ENCODE measurements at regions not wholly inside any gene's neighbourhood (a gene's known extent, or its start where the extent isn't known, plus 50 kb on each side); places are given as distances from the start of the nearest gene placed in this dataset.

- no peaks in the 10 kb centered on the region for H3K4me1 ChIP-seq (ENCODE audit: control insufficient read depth, insufficient read depth, low read length)
- no peak overlapping the region for H3K9ac ChIP-seq (ENCODE audit: low read depth, low read length)
Observed at GRCh38 chr10:117783698-117784395, 241.3 kb downstream of the EMX2 start.

DNA sequence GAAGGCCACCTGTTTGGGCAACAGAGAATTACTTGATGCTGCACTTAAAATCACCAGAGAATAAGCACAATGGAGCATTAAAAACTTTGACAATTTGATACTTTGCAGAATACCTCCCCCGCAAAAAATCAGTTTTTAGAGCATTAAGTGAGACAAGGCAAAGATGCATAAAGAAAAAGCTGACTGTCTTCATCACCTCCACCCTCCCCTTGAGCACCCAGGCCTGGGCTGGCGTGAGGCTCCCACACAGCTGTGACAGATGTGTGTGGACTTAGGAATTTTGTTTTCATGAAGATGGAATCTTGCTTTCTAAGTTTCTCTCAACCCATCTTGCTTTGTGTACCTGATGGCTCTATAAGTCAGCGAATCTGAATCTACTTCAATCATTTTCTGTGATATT lies 242.2 kb downstream of the EMX2 start:
- H3K4me2 ChIP-seq (ENCODE audit: low read length): no peak overlapping the region
- H3K4me3 ChIP-seq (ENCODE audit: low read length): no peak overlapping the region
- H3K9me3 ChIP-seq (replicated peaks; ENCODE audit: low read length): no peaks in the 10 kb centered on the region
- no peak overlapping the region for H3K9ac ChIP-seq (ENCODE audit: low read depth, low read length)
- no peaks in the 10 kb centered on the region for H3K27me3 ChIP-seq (ENCODE audit: control insufficient read depth, insufficient read depth, low read length)
- H3K36me3 ChIP-seq (ENCODE audit: insufficient read depth, low read length): no peaks in the 10 kb centered on the region
- no peaks in the 10 kb centered on the region for H3K4me1 ChIP-seq (ENCODE audit: control insufficient read depth, insufficient read depth, low read length)

More at GRCh38 chr10:117783698-117784395, 241.3 kb downstream of the EMX2 start:
- no peaks in the 10 kb centered on the region for H3K27me3 ChIP-seq (ENCODE audit: control insufficient read depth, insufficient read depth, low read length)
- H3K36me3 ChIP-seq (ENCODE audit: insufficient read depth, low read length): no peaks in the 10 kb centered on the region
- no peaks in the 10 kb centered on the region for H3K9me3 ChIP-seq (replicated peaks; ENCODE audit: low read length)
- H3K4me2 ChIP-seq (ENCODE audit: low read length): no peak overlapping the region
- no peak overlapping the region for H3K4me3 ChIP-seq (ENCODE audit: low read length)

- Histone ChIP-seq H3K36me3 (ENCODE audit: insufficient read depth, low read length) (no peaks in the 10 kb centered on the region), H3K27me3 (ENCODE audit: control insufficient read depth, insufficient read depth, low read length) (no peaks in the 10 kb centered on the region), H3K9ac (ENCODE audit: low read depth, low read length) (no peak overlapping the region), H3K9me3 (replicated peaks; ENCODE audit: low read length) (no peaks in the 10 kb centered on the region), H3K4me3 (ENCODE audit: low read length) (no peak overlapping the region), H3K4me1 (ENCODE audit: control insufficient read depth, insufficient read depth, low read length) (no peaks in the 10 kb centered on the region), H3K4me2 (ENCODE audit: low read length) (no peak overlapping the region)
Observed at GRCh38 chr10:117788911-117789310, 246.4 kb downstream of the EMX2 start.

DNA sequence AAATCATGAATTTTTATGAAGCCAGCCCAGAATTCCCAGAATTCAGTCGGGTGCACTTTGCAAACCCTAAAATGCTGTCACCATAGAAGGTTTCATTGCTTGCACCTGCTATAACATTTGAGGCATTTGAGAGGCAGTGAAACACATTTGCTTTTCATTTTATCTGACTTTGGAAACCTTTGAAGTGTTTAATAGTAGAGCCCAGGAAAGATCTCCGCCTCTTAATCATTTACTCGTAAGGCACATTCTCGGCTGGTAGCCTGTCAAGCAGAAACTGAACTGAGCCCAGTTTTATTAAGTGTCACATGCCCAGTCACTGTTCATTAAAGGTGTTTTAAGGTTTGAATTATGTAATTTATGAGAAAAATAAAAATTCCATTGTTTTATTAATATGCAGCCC lies 247.6 kb downstream of the EMX2 start:
- Histone ChIP-seq H3K27me3 (ENCODE audit: control insufficient read depth, insufficient read depth, low read length) (no peaks in the 10 kb centered on the region), H3K4me2 (ENCODE audit: low read length) (no peak overlapping the region), H3K36me3 (ENCODE audit: insufficient read depth, low read length) (no peaks in the 10 kb centered on the region), H3K4me3 (ENCODE audit: low read length) (no peak overlapping the region), H3K9me3 (replicated peaks; ENCODE audit: low read length) (no peaks in the 10 kb centered on the region), H3K4me1 (ENCODE audit: control insufficient read depth, insufficient read depth, low read length) (no peaks in the 10 kb centered on the region), H3K9ac (ENCODE audit: low read depth, low read length) (no peak overlapping the region)

DNA sequence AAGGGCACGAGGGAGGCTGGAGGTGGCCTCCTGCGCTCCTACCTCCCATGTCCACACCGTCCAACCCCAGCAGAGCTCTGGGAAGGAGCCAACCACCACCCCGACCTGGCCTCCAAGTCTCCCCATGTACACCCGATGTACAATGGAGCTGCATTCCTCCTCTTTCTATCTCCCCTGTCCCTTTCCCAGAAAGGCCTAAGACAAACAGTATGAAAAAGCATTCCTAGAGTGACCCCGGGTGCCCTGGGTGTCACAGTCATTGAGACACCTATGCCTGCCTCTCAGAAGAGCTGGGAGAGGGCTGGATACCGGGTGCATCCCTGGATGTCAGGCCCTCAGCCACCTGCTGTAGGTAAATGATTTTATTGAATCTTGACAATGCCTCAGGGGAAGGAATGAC lies 248.1 kb downstream of the EMX2 start:
- no peaks in the 10 kb centered on the region for H3K27me3 ChIP-seq (ENCODE audit: control insufficient read depth, insufficient read depth, low read length)
- no peaks in the 10 kb centered on the region for H3K36me3 ChIP-seq (ENCODE audit: insufficient read depth, low read length)
- H3K4me1 ChIP-seq (ENCODE audit: control insufficient read depth, insufficient read depth, low read length): no peaks in the 10 kb centered on the region
- no peak overlapping the region for H3K4me2 ChIP-seq (ENCODE audit: low read length)
- no peaks in the 10 kb centered on the region for H3K9me3 ChIP-seq (replicated peaks; ENCODE audit: low read length)
- H3K9ac ChIP-seq (ENCODE audit: low read depth, low read length): no peak overlapping the region
- no peak overlapping the region for H3K4me3 ChIP-seq (ENCODE audit: low read length)

- Histone ChIP-seq H3K9me3 (replicated peaks; ENCODE audit: low read length) (no peaks in the 10 kb centered on the region), H3K4me2 (ENCODE audit: low read length) (no peak overlapping the region), H3K36me3 (ENCODE audit: insufficient read depth, low read length) (no peaks in the 10 kb centered on the region), H3K4me1 (ENCODE audit: control insufficient read depth, insufficient read depth, low read length) (no peaks in the 10 kb centered on the region), H3K4me3 (ENCODE audit: low read length) (no peak overlapping the region), H3K27me3 (ENCODE audit: control insufficient read depth, insufficient read depth, low read length) (no peaks in the 10 kb centered on the region), H3K9ac (ENCODE audit: low read depth, low read length) (no peak overlapping the region)
Observed at GRCh38 chr10:117792214-117792613, 249.7 kb downstream of the EMX2 start.

DNA sequence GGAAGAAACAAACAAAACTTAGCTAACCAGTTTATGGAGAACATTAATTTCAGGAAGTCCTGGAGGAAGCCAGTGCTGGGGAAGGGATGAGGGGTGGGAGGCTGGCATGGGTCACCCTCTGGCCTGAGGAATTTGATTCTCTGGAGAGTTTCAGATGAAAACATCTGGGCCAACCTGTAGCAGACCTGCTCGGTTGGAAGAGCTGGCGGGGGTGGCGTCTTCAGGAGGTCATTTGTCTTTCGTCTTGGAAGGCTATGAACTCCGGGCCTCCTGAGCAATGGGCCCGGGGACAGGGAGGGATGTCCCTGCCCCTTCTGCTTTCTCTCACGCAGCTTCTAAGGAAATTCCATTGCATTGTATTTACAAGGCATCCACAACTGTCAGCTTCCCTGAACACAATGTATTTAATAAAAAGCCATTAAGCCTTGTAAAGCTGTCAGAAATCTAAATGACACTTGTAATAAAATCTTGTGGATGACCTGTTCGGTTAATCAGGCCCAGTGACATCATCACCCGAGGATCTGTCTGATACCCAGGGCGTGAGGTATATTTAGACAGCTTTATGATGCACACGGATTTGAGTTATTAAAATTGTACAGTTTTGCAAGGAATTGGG lies 250.5 kb downstream of the RAB11FIP2 start:
- Histone ChIP-seq H3K4me3 (ENCODE audit: low read length) (no peak overlapping the region), H3K9me3 (replicated peaks; ENCODE audit: low read length) (no peaks in the 10 kb centered on the region), H3K27me3 (ENCODE audit: control insufficient read depth, insufficient read depth, low read length) (no peaks in the 10 kb centered on the region), H3K4me1 (ENCODE audit: control insufficient read depth, insufficient read depth, low read length) (no peaks in the 10 kb centered on the region), H3K36me3 (ENCODE audit: insufficient read depth, low read length) (no peaks in the 10 kb centered on the region), H3K4me2 (ENCODE audit: low read length) (no peak overlapping the region), H3K9ac (ENCODE audit: low read depth, low read length) (no peak overlapping the region)

DNA sequence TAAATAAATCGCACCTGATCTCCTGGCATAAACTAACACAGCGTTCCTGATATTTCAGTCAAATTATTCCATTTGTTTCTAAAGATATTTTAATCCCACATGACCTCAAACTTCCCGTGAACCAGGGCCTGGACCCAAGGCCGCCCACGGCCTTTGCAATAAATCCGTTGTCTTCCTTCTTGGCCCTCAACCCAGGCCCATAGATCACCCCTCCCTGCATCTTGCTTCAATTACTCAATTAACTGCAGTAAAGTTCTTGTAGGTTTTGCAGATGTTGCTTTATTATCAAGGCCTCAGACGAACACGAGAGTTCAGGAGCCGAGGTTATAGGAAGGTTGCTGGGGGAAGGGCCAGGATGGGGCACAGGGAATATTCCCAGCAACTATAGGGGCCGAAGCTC lies 249.4 kb downstream of the RAB11FIP2 start:
- no peak overlapping the region for H3K9ac ChIP-seq (ENCODE audit: low read depth, low read length)
- no peaks in the 10 kb centered on the region for H3K9me3 ChIP-seq (replicated peaks; ENCODE audit: low read length)
- no peaks in the 10 kb centered on the region for H3K4me1 ChIP-seq (ENCODE audit: control insufficient read depth, insufficient read depth, low read length)
- no peaks in the 10 kb centered on the region for H3K36me3 ChIP-seq (ENCODE audit: insufficient read depth, low read length)
- no peak overlapping the region for H3K4me3 ChIP-seq (ENCODE audit: low read length)
- no peaks in the 10 kb centered on the region for H3K27me3 ChIP-seq (ENCODE audit: control insufficient read depth, insufficient read depth, low read length)
- no peak overlapping the region for H3K4me2 ChIP-seq (ENCODE audit: low read length)

- Histone ChIP-seq H3K27me3 (ENCODE audit: control insufficient read depth, insufficient read depth, low read length) (peaks cover 8% of the 10 kb centered on the region), H3K9me3 (replicated peaks; ENCODE audit: low read length) (no peaks in the 10 kb centered on the region), H3K9ac (ENCODE audit: low read depth, low read length) (no peak overlapping the region), H3K4me3 (ENCODE audit: low read length) (no peak overlapping the region), H3K4me2 (ENCODE audit: low read length) (no peak overlapping the region), H3K4me1 (ENCODE audit: control insufficient read depth, insufficient read depth, low read length) (peaks cover 10% of the 10 kb centered on the region), H3K36me3 (ENCODE audit: insufficient read depth, low read length) (no peaks in the 10 kb centered on the region)
Observed at GRCh38 chr10:117801691-117802090, 245.1 kb downstream of the RAB11FIP2 start.

GRCh38 chr10:117804470-117805011 lies 242.2 kb downstream of the RAB11FIP2 start:
- peak overlapping the region; percentile 21 for H3K9ac ChIP-seq (ENCODE audit: low read depth, low read length)
- H3K4me1 ChIP-seq (ENCODE audit: control insufficient read depth, insufficient read depth, low read length): peaks cover 10% of the 10 kb centered on the region
- H3K4me2 ChIP-seq (ENCODE audit: low read length): peak overlapping the region; percentile 71
- H3K36me3 ChIP-seq (ENCODE audit: insufficient read depth, low read length): no peaks in the 10 kb centered on the region
- H3K27me3 ChIP-seq (ENCODE audit: control insufficient read depth, insufficient read depth, low read length): peaks cover 8% of the 10 kb centered on the region
- no peaks in the 10 kb centered on the region for H3K9me3 ChIP-seq (replicated peaks; ENCODE audit: low read length)
- H3K4me3 ChIP-seq (ENCODE audit: low read length): peak overlapping the region; percentile 47

GRCh38 chr10:117805139-117805538 lies 241.6 kb downstream of the RAB11FIP2 start:
- no peak overlapping the region for H3K9ac ChIP-seq (ENCODE audit: low read depth, low read length)
- no peaks in the 10 kb centered on the region for H3K9me3 ChIP-seq (replicated peaks; ENCODE audit: low read length)
- peaks cover 10% of the 10 kb centered on the region for H3K4me1 ChIP-seq (ENCODE audit: control insufficient read depth, insufficient read depth, low read length)
- no peak overlapping the region for H3K4me3 ChIP-seq (ENCODE audit: low read length)
- H3K4me2 ChIP-seq (ENCODE audit: low read length): peak overlapping the region; percentile 71
- peaks cover 8% of the 10 kb centered on the region for H3K27me3 ChIP-seq (ENCODE audit: control insufficient read depth, insufficient read depth, low read length)
- no peaks in the 10 kb centered on the region for H3K36me3 ChIP-seq (ENCODE audit: insufficient read depth, low read length)

GRCh38 chr10:117807441-117807840 lies 239.3 kb downstream of the RAB11FIP2 start:
- no peak overlapping the region for H3K4me3 ChIP-seq (ENCODE audit: low read length)
- H3K9me3 ChIP-seq (replicated peaks; ENCODE audit: low read length): no peaks in the 10 kb centered on the region
- no peaks in the 10 kb centered on the region for H3K36me3 ChIP-seq (ENCODE audit: insufficient read depth, low read length)
- H3K9ac ChIP-seq (ENCODE audit: low read depth, low read length): no peak overlapping the region
- H3K4me2 ChIP-seq (ENCODE audit: low read length): no peak overlapping the region
- H3K4me1 ChIP-seq (ENCODE audit: control insufficient read depth, insufficient read depth, low read length): peaks cover 10% of the 10 kb centered on the region
- H3K27me3 ChIP-seq (ENCODE audit: control insufficient read depth, insufficient read depth, low read length): peaks cover 8% of the 10 kb centered on the region
